Liver (tissue), 8 donors: ENCODE measurements at regions not wholly inside any gene's neighbourhood (a gene's known extent, or its start where the extent isn't known, plus 50 kb on each side); places are given as distances from the start of the nearest gene placed in this dataset.

Source experiments
- DNase-seq: peaks from one replicate; pipeline ENCODE4 v3.0.0-alpha.2; 2017; ENCODE audit warnings: low spot score
- H3K27ac ChIP-seq, 2 donors: one replicate each; pipeline ENCODE4 v1.7.0; 2013; ENCODE audit warnings: inconsistent platforms in 2 of 2, low read length in 2 of 2, control low read depth in 1 of 2, low read depth in 1 of 2, mild to moderate bottlenecking in 1 of 2
- H3K27me3 ChIP-seq, 4 donors: one replicate each; pipeline versions ENCODE4 v1.6.1 to v1.7.0; 2013; ENCODE audit warnings: low read length in 3 of 4, inconsistent platforms in 1 of 4, mild to moderate bottlenecking in 1 of 4, moderate library complexity in 1 of 4; ENCODE audit not compliant: control insufficient read depth in 4 of 4, insufficient read depth in 4 of 4
- H3K36me3 ChIP-seq, 4 donors: one replicate each; pipeline versions ENCODE4 v1.6.1 to v1.7.0; 2013; ENCODE audit warnings: low read length in 3 of 4, mild to moderate bottlenecking in 3 of 4, low read depth in 1 of 4, moderate library complexity in 1 of 4; ENCODE audit not compliant: control insufficient read depth in 4 of 4, insufficient read depth in 3 of 4
- H3K4me1 ChIP-seq, 4 donors: one replicate each; pipeline versions ENCODE4 v1.6.1 to v1.7.0; 2013; ENCODE audit warnings: low read length in 3 of 4, mild to moderate bottlenecking in 3 of 4, moderate library complexity in 1 of 4; ENCODE audit not compliant: control insufficient read depth in 4 of 4, insufficient read depth in 4 of 4
- H3K4me3 ChIP-seq, 3 donors: one replicate each; pipeline versions ENCODE4 v1.6.1 to v1.7.0; 2013; ENCODE audit warnings: low read length in 3 of 3, control low read depth in 1 of 3, low read depth in 1 of 3, mild to moderate bottlenecking in 1 of 3
- H3K9ac ChIP-seq, 2 donors: one replicate each; pipeline ENCODE4 v1.7.0; 2013; ENCODE audit warnings: low read length in 2 of 2, mild to moderate bottlenecking in 2 of 2, moderate library complexity in 2 of 2, control low read depth in 1 of 2, low read depth in 1 of 2
- H3K9me3 ChIP-seq, 4 donors: one replicate each; pipeline versions ENCODE4 v1.6.1 to v1.7.0; 2013; ENCODE audit warnings: low read length in 3 of 4; ENCODE audit not compliant: control insufficient read depth in 4 of 4
- CTCF ChIP-seq: fragments of 150-350 bp; IDR thresholded peaks from 2 replicates; pipeline ENCODE4 v1.5.1; 2017; ENCODE audit warnings: improper control_type of control experiment, low read depth, low read length; ENCODE audit not compliant: missing input control
- EGR1 ChIP-seq, 2 donors: IDR thresholded peaks; 2 replicates each; pipeline ENCODE4 v1.6.1; 2016 to 2018; ENCODE audit warnings: antibody characterized with exemption in 2 of 2, low read depth in 2 of 2
- GABPA ChIP-seq, 2 donors: IDR thresholded peaks in 1 of 2; conservative IDR thresholded peaks in 1 of 2; 2 replicates each; pipeline ENCODE4 v1.6.1; 2016; ENCODE audit warnings: antibody characterized with exemption in 2 of 2, mild to moderate bottlenecking in 1 of 2, moderate library complexity in 1 of 2
- HNF4A ChIP-seq, 2 donors: conservative IDR thresholded peaks; 2 replicates each; pipeline ENCODE4 v1.6.1; 2016; ENCODE audit warnings: antibody characterized with exemption in 2 of 2, mild to moderate bottlenecking in 2 of 2
- HNF4G ChIP-seq: IDR thresholded peaks from 2 replicates; pipeline ENCODE4 v1.6.1; 2016; ENCODE audit warnings: antibody characterized with exemption
- NR2F2 ChIP-seq: IDR thresholded peaks from 2 replicates; pipeline ENCODE4 v1.6.1; 2016; ENCODE audit warnings: antibody characterized with exemption
- RAD21 ChIP-seq, 2 donors: IDR thresholded peaks; 2 replicates each; pipeline ENCODE4 v1.6.1; 2016; ENCODE audit warnings: antibody characterized with exemption in 2 of 2, mild to moderate bottlenecking in 2 of 2
- SP1 ChIP-seq: IDR thresholded peaks from 2 replicates; pipeline ENCODE4 v1.6.1; 2018; ENCODE audit warnings: antibody characterized with exemption, mild to moderate bottlenecking
- TAF1 ChIP-seq: conservative IDR thresholded peaks from 2 replicates; pipeline ENCODE4 v1.6.1; 2016; ENCODE audit warnings: antibody characterized with exemption, mild to moderate bottlenecking
- YY1 ChIP-seq: IDR thresholded peaks from 2 replicates; pipeline ENCODE4 v1.6.1; 2016; ENCODE audit warnings: antibody characterized with exemption, mild to moderate bottlenecking
- ZBTB33 ChIP-seq: IDR thresholded peaks from 2 replicates; pipeline ENCODE4 v1.6.1; 2016; ENCODE audit warnings: antibody characterized with exemption
- WGBS: extraction: QIAGEN DNeasy Blood & Tissue Kit; methylation state at CpG from one replicate; pipeline ENCODE4 v1.1.7; 2013; 5-methylcytosine and 5-hydroxymethylcytosine counted together
- TF ChIP-seq, protein P1 (sequence below): IDR thresholded peaks from 2 replicates; pipeline ENCODE4 v1.6.1; 2016; ENCODE audit warnings: antibody characterized with exemption
- TF ChIP-seq, protein P2 (sequence below): IDR thresholded peaks from 2 replicates; pipeline ENCODE4 v1.6.1; 2016; ENCODE audit warnings: antibody characterized with exemption, mild to moderate bottlenecking
- donor health status: healthy.
- donor health status: healthy.
- donor health status: healthy.
- donor health status: healthy.
- donor health status: healthy.

- WGBS: 82% methylated on average over 10 of the region's 10 CpGs
- no peak for DNase-seq
- no peaks in the 10 kb centered on the region for H3K9me3 ChIP-seq
- H3K4me3 ChIP-seq: no peak overlapping the region
- no peak overlapping the region for H3K9ac ChIP-seq
- no peaks in the 10 kb centered on the region for H3K4me1 ChIP-seq
- H3K36me3 ChIP-seq: no peaks in the 10 kb centered on the region
- no peak overlapping the region for H3K27ac ChIP-seq
- TF ChIP-seq HNF4G: no peak
- TF ChIP-seq NR2F2: no peak
- no peak for TF ChIP-seq ZBTB33
- TF ChIP-seq, protein P1, sequence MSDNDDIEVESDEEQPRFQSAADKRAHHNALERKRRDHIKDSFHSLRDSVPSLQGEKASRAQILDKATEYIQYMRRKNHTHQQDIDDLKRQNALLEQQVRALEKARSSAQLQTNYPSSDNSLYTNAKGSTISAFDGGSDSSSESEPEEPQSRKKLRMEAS: no peak
- TF ChIP-seq YY1: no peak
- no peak for TF ChIP-seq RAD21 (IDR thresholded peaks at IDR 0.05)
- TF ChIP-seq HNF4A (conservative IDR thresholded peaks at IDR 0.05): no peak
- TF ChIP-seq EGR1 (IDR thresholded peaks at IDR 0.05; ENCODE audit: low read depth in 2 of 2): no peak
- no peak for TF ChIP-seq GABPA (IDR thresholded peaks at IDR 0.05 in 1 of 2, conservative IDR thresholded peaks at IDR 0.05 in 1 of 2)
- no peak for TF ChIP-seq TAF1
- no peak for TF ChIP-seq CTCF
- TF ChIP-seq SP1: no peak
- TF ChIP-seq, protein P2, sequence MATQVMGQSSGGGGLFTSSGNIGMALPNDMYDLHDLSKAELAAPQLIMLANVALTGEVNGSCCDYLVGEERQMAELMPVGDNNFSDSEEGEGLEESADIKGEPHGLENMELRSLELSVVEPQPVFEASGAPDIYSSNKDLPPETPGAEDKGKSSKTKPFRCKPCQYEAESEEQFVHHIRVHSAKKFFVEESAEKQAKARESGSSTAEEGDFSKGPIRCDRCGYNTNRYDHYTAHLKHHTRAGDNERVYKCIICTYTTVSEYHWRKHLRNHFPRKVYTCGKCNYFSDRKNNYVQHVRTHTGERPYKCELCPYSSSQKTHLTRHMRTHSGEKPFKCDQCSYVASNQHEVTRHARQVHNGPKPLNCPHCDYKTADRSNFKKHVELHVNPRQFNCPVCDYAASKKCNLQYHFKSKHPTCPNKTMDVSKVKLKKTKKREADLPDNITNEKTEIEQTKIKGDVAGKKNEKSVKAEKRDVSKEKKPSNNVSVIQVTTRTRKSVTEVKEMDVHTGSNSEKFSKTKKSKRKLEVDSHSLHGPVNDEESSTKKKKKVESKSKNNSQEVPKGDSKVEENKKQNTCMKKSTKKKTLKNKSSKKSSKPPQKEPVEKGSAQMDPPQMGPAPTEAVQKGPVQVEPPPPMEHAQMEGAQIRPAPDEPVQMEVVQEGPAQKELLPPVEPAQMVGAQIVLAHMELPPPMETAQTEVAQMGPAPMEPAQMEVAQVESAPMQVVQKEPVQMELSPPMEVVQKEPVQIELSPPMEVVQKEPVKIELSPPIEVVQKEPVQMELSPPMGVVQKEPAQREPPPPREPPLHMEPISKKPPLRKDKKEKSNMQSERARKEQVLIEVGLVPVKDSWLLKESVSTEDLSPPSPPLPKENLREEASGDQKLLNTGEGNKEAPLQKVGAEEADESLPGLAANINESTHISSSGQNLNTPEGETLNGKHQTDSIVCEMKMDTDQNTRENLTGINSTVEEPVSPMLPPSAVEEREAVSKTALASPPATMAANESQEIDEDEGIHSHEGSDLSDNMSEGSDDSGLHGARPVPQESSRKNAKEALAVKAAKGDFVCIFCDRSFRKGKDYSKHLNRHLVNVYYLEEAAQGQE: no peak
- peaks cover 0 to 6% (median under 1%) of the 10 kb centered on the region in 4 donors for H3K27me3 ChIP-seq
Measured at GRCh38 chr21:40936771-40937261, 89.9 kb upstream of the DSCAM start.

- 66% methylated on average over 2 of the region's 2 CpGs for whole genome bisulfite sequencing
Measured at GRCh38 chr21:40938078-40938477, 91.1 kb upstream of the DSCAM start.

More at GRCh38 chr21:40938078-40938477, 91.1 kb upstream of the DSCAM start:
- no peak for TF ChIP-seq TAF1
- Histone ChIP-seq H3K4me3 (no peak overlapping the region), H3K27ac (no peak overlapping the region), H3K4me1 (no peaks in the 10 kb centered on the region), H3K9me3 (no peaks in the 10 kb centered on the region), H3K36me3 (no peaks in the 10 kb centered on the region), H3K9ac (no peak overlapping the region), H3K27me3 (peaks cover 0 to 6% (median under 1%) of the 10 kb centered on the region in 4 donors)
- no peak for DNase-seq
